GM19395 (cell line): ENCODE measurements at regions not wholly inside any gene's neighbourhood (a gene's known extent, or its start where the extent isn't known, plus 50 kb on each side); places are given as distances from the start of the nearest gene placed in this dataset.
A peak's percentile ranks its signal among the peaks of the same experiment; 100 is the strongest.
"Not testable (repeated sequence)": the region's sequence is repeated elsewhere in the genome, so short reads cannot be mapped to it uniquely, and the experiment has no call there.

ENCODE experiments used
- ATAC-seq: cut with Tn5 transposase; IDR thresholded peaks from one replicate; pipeline ENCODE4 v1.9.1; 2021; ENCODE audit warnings: mild to moderate bottlenecking, moderate library complexity; ENCODE audit not compliant: unreplicated experiment

- no peak for ATAC-seq
Measured at GRCh38 chr9:105098370-105098769, 146.1 kb upstream of the SLC44A1 start.

- no peak for ATAC-seq
Measured at GRCh38 chr9:105103776-105104175, 140.7 kb upstream of the SLC44A1 start.

- ATAC-seq: peak; percentile 64
Measured at GRCh38 chr9:105114318-105114717, 130.1 kb upstream of the SLC44A1 start.

- peak; percentile 80 for ATAC-seq
Measured at GRCh38 chr9:105114964-105115728, 129.3 kb upstream of the SLC44A1 start.

- no peak for ATAC-seq
Measured at GRCh38 chr9:105116052-105116868, 128.2 kb upstream of the SLC44A1 start.

- no peak for ATAC-seq
Measured at GRCh38 chr9:105117234-105117633, 127.2 kb upstream of the SLC44A1 start.

- no peak for ATAC-seq
Measured at GRCh38 chr9:105118636-105119035, 125.8 kb upstream of the SLC44A1 start.

- ATAC-seq: no peak
Measured at GRCh38 chr9:105119156-105119555, 125.3 kb upstream of the SLC44A1 start.

GRCh38 chr9:105121861-105122430, 122.5 kb upstream of the SLC44A1 start:
- ATAC-seq: no peak

GRCh38 chr9:105124598-105124997, 119.9 kb upstream of the SLC44A1 start:
- ATAC-seq: not testable (repeated sequence)

- ATAC-seq: no peak
Measured at GRCh38 chr9:105126226-105126625, 118.2 kb upstream of the SLC44A1 start.

GRCh38 chr9:105127863-105128220, 116.6 kb upstream of the SLC44A1 start:
- ATAC-seq: peak; percentile 99

GRCh38 chr9:105128908-105129600, 115.4 kb upstream of the SLC44A1 start:
- ATAC-seq: no peak

- ATAC-seq: no peak
Measured at GRCh38 chr9:105129731-105130130, 114.7 kb upstream of the SLC44A1 start.

GRCh38 chr9:105131981-105132380, 112.5 kb upstream of the SLC44A1 start:
- ATAC-seq: no peak

- no peak for ATAC-seq
Measured at GRCh38 chr9:105132606-105133005, 111.8 kb upstream of the SLC44A1 start.

- ATAC-seq: no peak
Measured at GRCh38 chr9:105138306-105138801, 106.1 kb upstream of the SLC44A1 start.

GRCh38 chr9:105141146-105141975, 103.1 kb upstream of the SLC44A1 start:
- ATAC-seq: peak; percentile 97

- no peak for ATAC-seq
Measured at GRCh38 chr9:105141976-105142250, 102.5 kb upstream of the SLC44A1 start.

- no peak for ATAC-seq
Measured at GRCh38 chr9:105142406-105143135, 101.9 kb upstream of the SLC44A1 start.
